HFFc6 (cell line): ENCODE measurements at regions not wholly inside any gene's neighbourhood (a gene's known extent, or its start where the extent isn't known, plus 50 kb on each side); places are given as distances from the start of the nearest gene placed in this dataset.

ENCODE experiments used
- DNase-seq: peaks from one replicate; pipeline ENCODE4 v3.0.0-alpha.2; 2018
- H3K27ac Mint-ChIP-seq: 2 replicates; pipeline ENCODE4 v1.8.0; 2020; ENCODE audit warnings: mild to moderate bottlenecking, mixed read lengths
- H3K27me3 Mint-ChIP-seq: 2 replicates; pipeline ENCODE4 v1.8.0; 2021; ENCODE audit warnings: mild to moderate bottlenecking, moderate library complexity, mixed read lengths; ENCODE audit not compliant: insufficient read depth
- H3K36me3 Mint-ChIP-seq: 2 replicates; pipeline ENCODE4 v1.8.0; 2021; ENCODE audit warnings: low read depth, mixed read lengths
- H3K4me1 Mint-ChIP-seq: 2 replicates; pipeline ENCODE4 v1.8.0; 2020; ENCODE audit warnings: low read depth, mixed read lengths
- H3K4me3 Mint-ChIP-seq: 2 replicates; pipeline ENCODE4 v1.8.0; 2020; ENCODE audit warnings: mild to moderate bottlenecking, moderate library complexity, mixed read lengths
- H3K9me3 Mint-ChIP-seq: 2 replicates; pipeline ENCODE4 v1.8.0; 2020; ENCODE audit warnings: mild to moderate bottlenecking, mixed read lengths
- TF ChIP-seq, protein P1 (sequence below): fragments of 200-600 bp; sonication (generic); IDR thresholded peaks from 2 replicates; pipeline ENCODE4 v1.5.0; 2021; ENCODE audit warnings: antibody characterized with exemption, mild to moderate bottlenecking

GRCh38 chr13:53214433-53214832 is 185.8 kb downstream of the OLFM4 start:
- Mint-ChIP-seq H3K36me3 (no peaks in the 10 kb centered on the region), H3K4me1 (no peaks in the 10 kb centered on the region), H3K4me3 (no peak overlapping the region), H3K27me3 (no peaks in the 10 kb centered on the region), H3K27ac (no peak overlapping the region), H3K9me3 (peaks cover 13% of the 10 kb centered on the region)
- DNase-seq = no peak
- TF ChIP-seq, protein P1, sequence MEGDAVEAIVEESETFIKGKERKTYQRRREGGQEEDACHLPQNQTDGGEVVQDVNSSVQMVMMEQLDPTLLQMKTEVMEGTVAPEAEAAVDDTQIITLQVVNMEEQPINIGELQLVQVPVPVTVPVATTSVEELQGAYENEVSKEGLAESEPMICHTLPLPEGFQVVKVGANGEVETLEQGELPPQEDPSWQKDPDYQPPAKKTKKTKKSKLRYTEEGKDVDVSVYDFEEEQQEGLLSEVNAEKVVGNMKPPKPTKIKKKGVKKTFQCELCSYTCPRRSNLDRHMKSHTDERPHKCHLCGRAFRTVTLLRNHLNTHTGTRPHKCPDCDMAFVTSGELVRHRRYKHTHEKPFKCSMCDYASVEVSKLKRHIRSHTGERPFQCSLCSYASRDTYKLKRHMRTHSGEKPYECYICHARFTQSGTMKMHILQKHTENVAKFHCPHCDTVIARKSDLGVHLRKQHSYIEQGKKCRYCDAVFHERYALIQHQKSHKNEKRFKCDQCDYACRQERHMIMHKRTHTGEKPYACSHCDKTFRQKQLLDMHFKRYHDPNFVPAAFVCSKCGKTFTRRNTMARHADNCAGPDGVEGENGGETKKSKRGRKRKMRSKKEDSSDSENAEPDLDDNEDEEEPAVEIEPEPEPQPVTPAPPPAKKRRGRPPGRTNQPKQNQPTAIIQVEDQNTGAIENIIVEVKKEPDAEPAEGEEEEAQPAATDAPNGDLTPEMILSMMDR = no peak

GRCh38 chr13:53215563-53215962 is 186.9 kb downstream of the OLFM4 start:
- Mint-ChIP-seq H3K9me3 (peaks cover 23% of the 10 kb centered on the region), H3K4me3 (no peak overlapping the region), H3K36me3 (no peaks in the 10 kb centered on the region), H3K27me3 (no peaks in the 10 kb centered on the region), H3K27ac (no peak overlapping the region), H3K4me1 (no peaks in the 10 kb centered on the region)
- DNase-seq = no peak
- TF ChIP-seq, protein P1 = no peak

GRCh38 chr13:53216773-53217172 is 188.2 kb downstream of the OLFM4 start:
- Mint-ChIP-seq H3K27me3 (no peaks in the 10 kb centered on the region), H3K4me1 (no peaks in the 10 kb centered on the region), H3K27ac (no peak overlapping the region), H3K4me3 (no peak overlapping the region), H3K9me3 (peaks cover 29% of the 10 kb centered on the region), H3K36me3 (no peaks in the 10 kb centered on the region)
- DNase-seq = no peak
- TF ChIP-seq, protein P1 = no peak

- no peak for DNase-seq
- Mint-ChIP-seq H3K9me3 (peaks cover 34% of the 10 kb centered on the region), H3K36me3 (no peaks in the 10 kb centered on the region), H3K4me1 (no peaks in the 10 kb centered on the region), H3K27ac (no peak overlapping the region), H3K27me3 (no peaks in the 10 kb centered on the region), H3K4me3 (no peak overlapping the region)
- TF ChIP-seq, protein P1 = no peak
Measured at GRCh38 chr13:53217194-53217593, 188.6 kb downstream of the OLFM4 start.

- no peak for DNase-seq
- H3K27ac Mint-ChIP-seq = no peak overlapping the region
- H3K27me3 Mint-ChIP-seq = no peaks in the 10 kb centered on the region
- no peaks in the 10 kb centered on the region for H3K4me1 Mint-ChIP-seq
- H3K9me3 Mint-ChIP-seq = peaks cover 45% of the 10 kb centered on the region
- H3K4me3 Mint-ChIP-seq = no peak overlapping the region
- TF ChIP-seq, protein P1 = no peak
- H3K36me3 Mint-ChIP-seq = no peaks in the 10 kb centered on the region
Measured at GRCh38 chr13:53220038-53220437, 191.4 kb downstream of the OLFM4 start.

DNA sequence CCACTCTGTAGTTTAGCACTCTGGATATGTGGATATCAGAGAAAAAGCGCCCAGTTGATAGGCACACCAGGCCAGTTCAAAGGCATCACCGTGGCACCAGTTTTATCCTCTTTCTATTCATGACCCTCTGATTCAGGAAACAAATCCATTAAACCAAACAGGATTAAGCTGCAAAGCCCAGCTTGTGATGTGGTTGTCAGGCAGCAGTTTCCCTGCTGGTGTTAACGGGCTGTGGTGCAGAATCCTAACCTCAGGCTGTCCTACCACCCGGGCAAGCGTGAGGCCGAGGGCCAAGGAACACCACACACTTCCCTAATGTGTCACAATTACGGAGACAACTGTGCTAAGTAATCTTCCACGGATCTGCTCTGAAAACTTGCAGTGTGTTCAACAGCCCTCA is 209.1 kb downstream of the OLFM4 start:
- peaks cover 26% of the 10 kb centered on the region for H3K9me3 Mint-ChIP-seq
- H3K36me3 Mint-ChIP-seq = no peaks in the 10 kb centered on the region
- no peak overlapping the region for H3K4me3 Mint-ChIP-seq
- H3K27ac Mint-ChIP-seq = no peak overlapping the region
- DNase-seq = no peak
- no peaks in the 10 kb centered on the region for H3K4me1 Mint-ChIP-seq
- H3K27me3 Mint-ChIP-seq = no peaks in the 10 kb centered on the region
- TF ChIP-seq, protein P1 = no peak
